NCI-H524 (cell line): ENCODE measurements at regions not wholly inside any gene's neighbourhood (a gene's known extent, or its start where the extent isn't known, plus 50 kb on each side); places are given as distances from the start of the nearest gene placed in this dataset.
A peak's percentile ranks its signal among the peaks of the same experiment; 100 is the strongest.
"Not testable (repeated sequence)": the region's sequence is repeated elsewhere in the genome, so short reads cannot be mapped to it uniquely, and the experiment has no call there.

Experiments
- DNase-seq, 2 experiments: peaks; one replicate each; lab custom pipeline; 2025; lab: John Stamatoyannopoulos, UW

DNA sequence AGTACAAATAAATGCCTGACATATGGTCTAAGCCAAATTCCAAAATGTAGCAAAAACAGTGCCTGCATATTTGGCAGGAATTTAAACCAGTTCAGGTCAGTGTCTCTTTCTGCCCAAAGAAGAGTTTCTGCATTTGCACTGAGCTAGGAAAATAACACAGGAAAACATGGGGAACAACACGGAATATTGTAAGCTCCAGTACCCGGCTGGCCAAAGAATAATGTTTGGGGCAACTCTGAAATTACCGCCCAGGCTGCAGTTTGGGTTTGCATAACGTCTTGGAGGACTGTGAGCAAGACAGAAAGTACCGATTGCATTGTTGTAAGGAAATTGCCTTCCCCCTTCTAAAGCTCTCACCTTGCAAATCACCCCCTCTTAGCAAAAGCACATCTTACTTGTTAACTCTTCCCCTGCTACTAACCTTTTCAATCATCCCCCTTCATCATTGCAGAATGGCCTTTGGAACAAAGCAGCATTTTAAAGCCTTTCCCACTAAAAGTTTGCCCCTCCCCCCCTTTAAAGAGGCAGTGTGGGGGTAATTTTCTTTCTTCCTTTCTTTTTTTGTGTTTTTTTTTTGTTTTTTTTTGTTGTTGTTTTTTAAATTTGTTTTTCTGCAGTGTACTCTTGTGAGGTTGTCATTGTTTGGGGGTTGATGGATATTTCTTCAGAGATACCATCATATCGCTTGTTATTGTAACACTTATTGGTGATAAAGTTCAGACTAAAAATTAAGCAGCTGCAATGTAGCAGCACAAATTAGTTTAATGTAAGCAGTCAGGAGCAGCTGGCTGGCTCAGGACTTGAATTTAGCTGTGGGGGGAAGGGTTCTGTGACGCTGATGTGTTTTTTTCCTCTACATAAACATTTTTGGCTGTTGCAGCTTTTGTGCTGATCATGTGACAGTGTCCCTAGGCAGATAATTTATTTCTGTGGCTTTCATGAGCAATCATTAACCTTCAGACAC, 100.0 kb upstream of the CITED2 start:
- peak; percentile 35 to 65 for DNase-seq

DNA sequence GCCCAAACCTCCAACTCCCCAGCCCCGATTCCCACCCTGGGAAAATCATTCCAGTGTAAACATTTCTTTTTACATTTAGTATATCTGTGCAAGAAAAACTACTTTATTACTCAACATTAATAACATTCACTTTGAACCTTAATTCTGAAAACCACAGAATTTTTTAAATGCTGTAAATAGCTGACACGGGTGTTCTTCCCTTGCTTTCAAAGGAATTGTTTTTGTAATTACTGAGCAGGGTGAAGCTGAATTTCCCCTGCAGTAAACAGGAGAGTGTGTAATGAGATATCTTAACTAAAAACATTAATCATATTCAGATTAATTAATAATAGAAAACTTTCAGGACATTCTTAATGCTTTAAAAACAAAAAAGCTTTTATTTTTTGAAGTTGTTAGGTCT, 99.3 kb upstream of the CITED2 start:
- DNase-seq, result no peak

DNA sequence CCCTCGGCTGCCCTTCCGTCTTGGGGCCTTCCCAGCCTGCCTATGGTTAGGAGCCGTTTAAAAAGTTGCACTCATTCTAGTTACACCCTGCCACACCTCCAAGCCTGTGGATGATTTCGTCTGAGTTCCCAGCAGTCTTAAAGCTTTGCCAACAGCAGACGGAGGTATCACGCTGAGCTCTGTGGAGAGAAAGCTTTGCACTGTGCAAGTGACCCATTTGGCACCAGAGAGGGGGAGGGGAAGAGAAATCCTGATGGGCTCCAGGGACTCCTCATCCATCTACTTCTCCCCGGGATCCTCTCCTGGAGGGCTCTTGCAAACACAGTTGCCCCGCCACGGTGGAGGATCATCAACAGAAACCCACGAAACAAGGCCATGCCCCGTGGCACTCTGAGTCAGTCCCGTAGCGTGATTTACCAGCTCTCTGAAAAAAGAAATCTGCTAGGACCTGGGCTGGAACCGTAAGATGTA, 98.8 kb upstream of the CITED2 start:
- DNase-seq, result peak; percentile 20 to 55

DNA sequence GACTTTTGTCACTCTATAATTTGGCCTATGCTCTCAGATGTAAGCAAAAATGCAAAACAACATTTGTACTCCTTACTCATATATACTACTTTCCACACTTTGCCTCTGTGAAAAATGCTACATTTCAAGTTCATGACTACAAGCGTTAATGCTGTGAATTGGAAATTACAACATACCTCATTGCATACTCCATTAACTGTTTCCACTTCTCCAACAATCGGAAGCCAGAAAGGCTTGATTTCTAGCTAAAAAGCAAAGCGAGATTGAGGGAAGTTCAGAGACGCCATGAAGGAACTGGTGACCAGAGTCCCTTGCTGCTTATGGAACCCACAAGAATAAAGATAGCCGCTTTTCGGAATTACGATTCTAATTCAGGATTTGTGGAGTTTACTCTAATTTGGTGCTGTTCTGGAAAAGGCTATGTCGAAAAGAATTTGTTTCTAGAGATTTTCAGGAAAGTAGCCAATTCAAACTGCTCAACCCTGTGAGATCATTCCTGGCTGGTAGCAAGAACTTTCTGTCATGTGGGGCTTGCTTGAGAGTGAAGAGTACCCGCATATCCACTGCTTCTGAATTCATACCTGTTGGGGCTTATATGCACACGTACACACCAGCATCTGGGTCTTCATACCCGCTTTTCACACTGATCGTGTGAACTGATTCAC, 98.0 kb upstream of the CITED2 start:
- peak in 1 of 2 experiments; percentile 13 for DNase-seq

DNA sequence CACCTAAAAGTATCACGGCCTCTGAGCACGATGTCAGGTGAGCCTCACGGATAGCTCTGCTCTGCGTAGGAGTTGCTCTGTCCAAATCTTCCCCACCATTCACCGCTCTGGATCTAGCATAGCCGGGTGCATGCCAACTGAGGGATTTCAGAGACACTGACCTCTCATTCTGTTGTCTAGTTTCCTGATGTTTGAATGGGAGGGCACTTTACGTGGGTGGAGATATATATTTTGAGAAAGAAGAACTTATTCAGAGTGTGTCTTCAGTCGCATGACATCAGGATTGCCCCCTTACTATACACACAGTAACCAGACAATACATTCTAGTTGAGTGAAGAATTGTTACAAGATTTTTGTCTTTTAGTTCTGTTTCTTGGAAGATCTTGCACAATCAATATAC, 96.5 kb upstream of the CITED2 start:
- no peak for DNase-seq

DNA sequence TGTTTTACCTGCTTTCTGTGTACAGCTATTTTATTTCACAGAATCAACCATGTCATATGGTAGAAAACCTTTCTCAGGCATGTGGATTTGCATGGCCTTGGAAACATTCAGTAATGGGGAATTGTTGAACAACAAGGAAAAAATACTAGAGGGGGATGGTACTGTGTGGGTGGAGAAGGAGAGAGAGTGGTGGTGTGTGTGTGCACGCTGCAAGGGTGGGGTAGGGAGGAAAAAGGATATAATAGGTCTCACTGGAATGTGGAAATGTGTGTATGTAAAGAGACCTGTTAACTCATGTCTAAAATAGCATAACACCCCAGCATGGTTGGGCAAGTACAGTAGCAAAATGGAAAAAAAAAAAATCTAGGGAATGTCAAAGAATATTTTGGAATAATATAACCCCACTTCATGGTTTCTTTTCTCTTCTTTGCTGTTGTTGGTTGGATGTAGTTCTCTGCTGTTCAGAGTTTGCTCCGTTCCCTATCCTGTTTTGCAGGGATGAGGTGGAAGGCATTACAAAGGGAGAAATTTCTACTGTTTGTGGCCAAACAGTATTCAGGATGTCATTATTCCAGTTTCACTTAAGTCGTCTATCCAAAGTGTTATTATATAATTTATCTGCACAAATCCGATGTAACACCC, 93.9 kb upstream of the CITED2 start:
- DNase-seq, result no peak

DNA sequence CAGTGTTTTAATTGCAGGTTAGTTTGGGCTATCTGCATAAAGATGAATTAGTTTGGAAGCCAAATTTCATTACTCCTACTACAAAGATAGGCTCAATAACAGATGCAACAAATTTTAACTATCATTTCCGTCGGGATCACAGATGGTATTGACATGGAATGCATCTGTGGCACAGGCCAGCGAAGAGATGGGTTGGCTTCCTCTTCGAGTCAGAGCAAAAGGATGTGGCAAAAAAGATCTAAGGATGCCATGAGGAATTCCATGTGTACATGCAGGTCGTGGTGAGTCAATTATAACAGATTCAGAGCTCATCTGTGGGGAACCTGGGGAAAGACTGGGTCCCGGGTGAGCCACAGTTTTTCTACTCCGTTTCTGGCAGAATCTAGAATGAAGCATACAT, 83.0 kb upstream of the CITED2 start:
- no peak for DNase-seq

DNA sequence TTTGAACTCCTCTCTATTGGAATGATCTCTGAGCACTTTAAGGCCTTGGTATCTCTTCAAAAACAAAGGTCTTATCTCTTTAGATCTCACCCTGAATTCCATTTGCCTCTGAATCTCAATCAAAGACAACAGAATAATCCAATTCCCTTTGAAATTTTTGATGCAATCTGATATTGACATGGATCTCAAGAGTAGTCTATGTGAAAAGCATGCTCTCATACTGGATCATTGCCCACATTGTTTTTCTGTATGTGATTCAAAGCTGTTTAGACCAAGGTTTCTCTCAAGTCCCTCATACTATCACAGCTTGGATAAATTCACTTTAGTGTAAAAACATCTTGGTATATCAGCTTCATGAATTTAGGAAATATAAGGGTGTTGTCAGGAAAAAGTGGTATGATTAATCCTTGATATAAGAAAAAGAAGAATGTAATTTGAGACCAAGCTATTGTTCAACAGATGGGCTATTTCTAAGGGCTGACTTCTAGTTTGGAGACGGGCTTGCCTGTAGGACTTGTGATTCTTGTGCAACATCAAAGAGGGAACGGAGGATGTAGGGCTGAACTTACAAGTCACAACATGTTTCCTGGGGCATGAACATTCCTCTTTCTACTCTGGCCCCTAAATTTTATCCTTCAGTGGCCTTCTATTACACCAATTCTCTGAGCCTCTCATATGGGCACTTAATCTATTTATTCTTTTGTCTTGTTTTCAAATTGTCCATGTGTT, 77.9 kb upstream of the CITED2 start:
- peak; percentile 23 to 68 for DNase-seq

DNA sequence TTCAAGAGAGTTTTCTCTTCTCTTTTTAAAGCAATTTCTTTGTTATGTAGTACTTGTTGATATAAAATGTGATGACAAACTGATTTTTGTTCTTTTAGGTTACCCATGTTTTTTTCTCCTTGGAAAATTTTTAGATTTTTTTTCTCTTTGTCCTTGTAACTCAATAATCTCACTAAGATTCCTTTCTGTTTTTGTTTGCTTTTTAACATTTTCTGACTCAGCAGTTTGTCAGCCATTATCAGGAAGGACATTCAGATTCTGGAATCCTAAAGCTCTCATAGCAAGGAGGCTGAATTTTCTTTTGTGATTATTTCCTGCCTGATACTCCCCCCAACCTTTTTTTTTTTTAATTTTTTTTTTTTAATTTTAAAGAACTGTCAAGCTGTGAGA, 75.2 kb upstream of the CITED2 start:
- no peak for DNase-seq

DNA sequence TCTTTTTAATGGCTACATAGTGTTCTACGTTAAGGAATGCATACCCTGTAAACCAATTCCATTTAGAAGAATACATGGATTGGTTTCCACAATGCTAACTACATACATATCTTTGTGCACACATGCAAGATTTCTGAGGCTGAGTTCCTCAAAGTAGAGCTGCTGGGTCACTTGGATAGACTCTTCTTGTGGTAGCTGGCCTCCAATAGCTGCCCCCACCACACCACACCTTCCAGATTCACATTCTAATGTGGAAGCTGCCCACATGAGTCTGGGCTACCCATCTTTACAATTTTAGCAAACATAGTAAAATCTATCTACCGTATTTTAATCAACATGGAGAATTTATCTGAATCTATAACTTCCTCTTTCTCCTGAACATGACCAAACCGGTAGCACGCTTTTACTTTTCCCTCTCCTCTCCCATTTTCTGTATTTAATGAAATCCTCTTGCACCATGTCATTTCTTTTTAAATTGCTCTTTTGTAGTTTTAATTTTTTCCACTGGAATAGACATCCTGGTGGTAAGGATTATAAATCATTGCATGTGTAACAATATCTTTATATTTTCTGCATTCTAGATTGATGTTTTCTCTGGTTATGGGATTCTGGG, 74.7 kb upstream of the CITED2 start:
- no peak for DNase-seq

DNA sequence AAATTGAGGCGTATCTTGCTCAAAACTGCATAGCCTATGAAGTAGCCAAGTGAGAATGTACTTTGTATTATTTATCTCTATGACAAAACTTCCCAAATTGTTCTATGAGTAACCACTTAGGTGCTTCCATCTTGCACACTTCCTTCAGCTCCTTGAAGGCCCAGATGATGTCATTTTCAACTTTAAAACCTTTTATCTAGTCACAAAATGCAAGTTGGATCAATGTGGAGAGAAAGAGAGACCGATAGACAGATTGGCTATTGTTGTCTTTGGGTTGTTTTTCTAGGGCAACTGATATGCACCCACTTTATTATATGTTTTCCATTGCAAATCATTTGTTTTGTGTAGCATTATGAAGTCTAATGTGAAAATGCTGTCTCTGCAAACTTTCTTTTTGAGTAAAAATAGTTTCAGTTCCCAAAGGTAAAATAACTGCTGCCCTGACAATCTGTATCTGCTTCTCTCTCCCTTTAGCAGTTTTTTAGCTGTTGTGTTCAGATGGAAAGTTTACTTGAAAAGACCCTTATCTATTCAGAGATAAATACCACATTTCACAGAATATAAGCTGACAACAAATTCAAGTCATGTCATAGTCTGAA, 73.7 kb upstream of the CITED2 start:
- DNase-seq, result no peak

DNA sequence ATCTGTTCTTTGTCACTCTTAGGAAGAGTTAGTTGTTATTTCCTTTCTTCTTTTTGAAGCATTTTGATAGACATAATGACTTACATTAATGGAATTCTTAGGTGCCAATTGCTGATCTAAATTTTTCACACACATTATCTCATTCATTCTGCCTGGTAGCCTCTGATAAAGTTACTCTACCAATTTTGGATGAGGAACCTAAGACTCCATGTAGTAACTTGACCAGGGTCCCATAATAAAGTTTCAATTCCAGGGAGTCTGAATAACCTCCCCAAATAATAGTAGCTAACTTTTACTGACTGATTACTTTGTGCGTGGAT, 73.2 kb upstream of the CITED2 start:
- no peak for DNase-seq

DNA sequence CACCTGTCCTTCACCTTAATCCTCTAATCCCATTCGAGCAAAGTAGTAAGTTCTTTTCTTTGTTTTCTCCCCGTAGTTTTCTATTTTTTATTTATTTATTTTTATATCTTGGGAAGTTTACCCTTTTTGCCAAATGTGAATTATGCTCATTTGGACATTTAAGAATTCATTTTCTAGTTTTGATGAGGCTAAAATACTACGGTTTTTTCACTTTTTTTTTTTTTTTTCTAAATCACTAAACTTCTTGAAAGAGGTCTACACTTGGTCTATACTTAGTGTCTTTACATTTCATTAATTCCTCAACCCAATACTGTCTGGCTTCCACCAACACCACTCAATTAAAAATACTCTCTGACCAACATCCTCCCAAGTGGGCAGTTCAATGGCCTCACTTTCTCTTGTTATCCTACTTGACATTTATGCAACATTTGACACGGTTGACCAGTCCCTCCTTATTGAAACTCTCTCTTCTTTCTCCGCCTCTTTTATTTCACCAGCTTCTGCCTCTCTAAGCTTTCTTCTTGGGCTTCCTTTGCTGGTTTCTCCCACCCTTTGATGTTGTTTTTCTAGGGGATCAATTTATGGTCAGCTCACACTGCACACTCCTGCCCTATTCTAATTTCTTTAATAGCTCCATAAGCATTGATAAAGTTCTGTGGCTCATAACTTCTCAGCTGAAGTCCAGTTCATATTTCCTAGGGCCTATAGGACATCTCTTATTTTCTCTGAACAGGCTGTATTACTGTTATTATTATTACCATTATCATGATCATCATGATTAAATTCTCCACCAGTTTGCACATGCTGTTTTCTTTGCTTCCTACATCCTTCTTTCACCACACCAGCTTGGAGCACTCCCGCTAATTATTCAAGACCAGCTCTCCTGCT, 72.6 kb upstream of the CITED2 start:
- DNase-seq, result no peak

DNA sequence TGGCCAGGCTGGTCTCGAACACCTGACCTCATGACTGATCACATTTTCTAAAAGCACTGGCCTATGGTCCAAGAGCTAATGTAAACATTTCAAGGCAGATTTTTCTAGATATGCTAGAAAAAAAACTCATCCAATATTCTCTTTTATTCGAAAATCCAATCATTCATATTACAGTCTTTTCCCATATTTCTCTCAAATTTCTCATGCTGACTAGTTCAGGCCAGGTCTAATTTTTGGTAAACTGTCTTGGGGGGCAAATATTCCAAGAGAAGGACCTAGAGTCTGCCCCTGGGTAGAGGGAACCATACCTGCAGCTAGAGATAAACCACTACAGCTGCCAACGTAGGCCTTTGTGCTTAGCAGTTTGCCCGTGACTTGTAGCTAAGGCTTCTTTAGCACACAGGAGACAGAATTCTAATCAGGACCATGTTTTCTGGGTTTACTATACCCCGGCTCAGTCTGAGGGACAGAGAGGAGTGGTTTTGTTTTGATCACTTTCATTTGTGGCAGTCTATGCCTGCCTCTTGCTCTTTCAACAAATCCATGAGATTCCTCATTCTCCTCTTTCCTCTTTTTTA, 71.8 kb upstream of the CITED2 start:
- no peak for DNase-seq

DNA sequence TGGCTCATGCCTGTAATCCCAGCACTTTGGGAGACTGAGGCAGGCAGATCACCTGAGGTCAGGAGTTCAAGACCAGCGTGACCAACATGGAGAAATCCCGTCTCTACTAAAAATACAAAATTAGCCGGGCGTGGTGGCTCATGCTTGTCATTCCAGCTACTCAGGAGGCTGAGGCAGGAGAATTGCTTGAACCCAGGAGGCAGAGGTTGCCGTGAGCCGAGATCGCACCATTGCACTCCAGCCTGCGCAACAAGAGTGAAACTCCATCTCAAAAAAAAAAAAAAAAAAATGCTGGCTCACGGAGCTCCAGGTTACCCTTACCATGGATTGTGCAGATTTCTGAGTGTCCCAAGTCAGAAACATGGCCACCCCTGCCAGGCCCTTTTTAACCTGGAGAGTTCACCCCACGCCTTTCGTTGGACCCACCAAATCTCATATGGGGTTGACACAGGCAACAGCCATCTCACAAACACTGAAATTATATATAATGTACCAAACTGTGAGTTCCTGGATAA, 69.9 kb upstream of the CITED2 start:
- not testable (repeated sequence) for DNase-seq

DNA sequence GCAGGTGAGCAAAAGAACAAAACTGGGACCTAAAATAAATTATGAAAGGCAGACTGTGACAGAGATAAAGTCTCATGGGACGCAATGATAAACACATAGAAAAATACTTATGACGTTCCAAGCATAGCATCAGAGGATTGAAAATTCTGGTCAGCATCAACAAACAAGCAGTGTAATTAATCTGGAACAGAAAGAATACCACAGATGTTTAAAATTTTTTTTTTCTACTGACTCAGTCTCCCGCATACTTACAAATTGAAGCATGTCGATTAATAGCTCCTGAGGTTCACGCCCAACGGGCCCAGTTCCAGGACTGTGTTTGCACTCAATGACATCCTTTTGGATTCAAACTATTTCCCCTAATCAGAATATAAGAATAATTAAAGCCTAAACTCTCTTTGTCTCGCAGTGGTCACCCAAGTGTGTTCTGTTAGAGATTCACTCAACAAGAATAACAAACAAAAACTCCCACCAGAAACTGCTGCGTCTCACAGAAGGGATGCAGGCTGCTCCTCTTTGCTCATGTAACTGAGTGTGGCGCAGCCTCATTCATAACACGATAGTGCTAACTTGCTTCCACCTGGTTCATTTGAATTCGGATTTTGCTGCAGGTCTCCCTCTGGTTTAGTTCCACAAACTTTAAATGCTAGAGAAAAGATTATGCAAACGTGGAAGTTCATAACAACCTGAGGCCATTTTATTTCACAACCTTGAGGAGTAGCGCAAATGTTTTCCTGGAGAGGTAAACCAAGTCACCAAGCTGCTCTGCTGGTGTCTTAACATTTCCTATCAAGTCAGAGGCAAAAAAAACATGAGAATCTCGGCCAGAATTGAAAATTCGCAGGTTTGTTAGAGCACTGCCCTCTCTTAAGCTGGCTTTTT, 69.0 kb upstream of the CITED2 start:
- no peak for DNase-seq

DNA sequence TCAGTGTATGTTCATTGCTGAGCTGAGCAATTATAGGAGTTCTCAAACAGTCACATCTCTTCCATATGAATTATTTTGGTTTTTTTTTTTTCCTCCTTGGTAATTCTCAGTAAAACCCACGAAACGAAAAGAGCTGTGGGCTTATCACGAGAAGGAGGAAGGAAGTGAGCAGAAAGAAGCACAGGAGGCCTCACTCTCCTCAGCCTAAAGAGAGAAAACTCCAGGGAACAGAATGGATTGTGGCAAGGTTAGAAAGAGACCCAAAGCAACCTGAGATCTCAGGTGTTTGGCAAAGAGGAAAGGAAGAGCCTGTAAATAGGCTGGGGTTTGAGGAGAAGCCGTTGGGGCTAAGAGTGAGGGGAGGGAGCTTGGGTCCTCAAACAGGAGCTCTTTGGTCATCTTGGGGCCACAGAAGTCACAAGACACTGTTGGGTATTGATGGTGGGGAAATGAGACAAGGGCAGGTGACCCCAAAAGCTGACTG, 67.8 kb upstream of the CITED2 start:
- DNase-seq, result no peak

DNA sequence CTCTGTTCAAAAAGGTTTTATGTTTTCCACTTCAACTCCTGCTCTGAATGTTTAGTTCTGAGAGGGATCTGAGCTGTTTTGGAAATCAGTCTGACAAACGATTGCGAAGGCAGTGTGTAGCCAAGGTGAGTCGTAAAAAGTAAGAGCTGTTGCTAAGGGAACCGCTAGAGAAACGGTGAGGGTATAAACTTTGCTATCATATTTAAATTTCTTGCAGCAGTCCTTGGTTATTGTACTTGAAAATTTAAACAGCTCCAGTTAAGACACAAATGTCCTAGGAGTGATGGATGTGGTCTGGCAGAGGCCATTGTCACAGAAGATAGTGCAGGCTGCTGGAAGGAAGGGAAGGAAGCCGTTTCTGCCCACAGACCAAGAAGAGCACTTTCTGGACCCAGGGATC, 64.9 kb upstream of the CITED2 start:
- no peak for DNase-seq

DNA sequence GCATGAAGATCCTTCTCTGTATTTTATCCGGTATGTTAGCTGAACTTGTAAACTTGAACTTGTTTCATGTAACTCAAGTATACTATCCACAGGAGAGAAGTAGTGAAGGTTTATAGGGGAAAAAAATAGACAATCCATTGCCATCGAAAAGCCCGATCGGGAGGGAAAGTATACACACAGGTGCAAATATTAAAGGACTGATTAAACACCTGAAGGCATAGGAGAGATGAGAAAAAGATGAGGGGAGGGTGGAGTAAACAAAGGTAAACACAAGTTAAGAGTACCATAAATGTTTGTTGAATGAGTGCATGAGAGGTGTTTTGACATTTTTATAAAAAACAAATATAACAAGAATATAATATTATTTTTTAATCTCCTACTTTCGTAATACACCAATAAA, 64.3 kb upstream of the CITED2 start:
- no peak for DNase-seq
